SK-N-SH treated with all-trans-retinoic acid at 6 μM for 48 hours (cell line): ENCODE measurements at regions not wholly inside any gene's neighbourhood (a gene's known extent, or its start where the extent isn't known, plus 50 kb on each side); places are given as distances from the start of the nearest gene placed in this dataset.

Source experiments
- BACH2 ChIP-seq: fragments of 250-450 bp; sonication (Bioruptor Pico); IDR thresholded peaks from 2 replicates; pipeline ENCODE4 v1.9.0; 2021; ENCODE audit warnings: mild to moderate bottlenecking, borderline replicate concordance
- CREB5 ChIP-seq: fragments of 250-450 bp; sonication (Bioruptor Pico); IDR thresholded peaks from 2 replicates; pipeline ENCODE4 v1.5.1; 2020; ENCODE audit warnings: low read depth, mild to moderate bottlenecking, moderate library complexity
- CSRNP3 ChIP-seq: fragments of 250-450 bp; sonication (Bioruptor Pico); IDR thresholded peaks from 2 replicates; pipeline ENCODE4 v1.5.1; 2021; ENCODE audit warnings: mild to moderate bottlenecking, moderate library complexity
- ESRRG ChIP-seq: fragments of 250-450 bp; sonication (Bioruptor Pico); IDR thresholded peaks from 2 replicates; pipeline ENCODE4 v1.6.1; 2021; ENCODE audit warnings: mild to moderate bottlenecking
- ISL1 ChIP-seq: fragments of 250-450 bp; sonication (Bioruptor Pico); IDR thresholded peaks from 2 replicates; pipeline ENCODE4 v2.1.2; 2022; ENCODE audit warnings: mild to moderate bottlenecking, moderate library complexity
- PATZ1 ChIP-seq: fragments of 250-450 bp; sonication (Bioruptor Pico); IDR thresholded peaks from 2 replicates; pipeline ENCODE4 v1.8.0; 2020; ENCODE audit warnings: mild to moderate bottlenecking, moderate library complexity, borderline replicate concordance
- POU6F1 ChIP-seq: fragments of 250-450 bp; sonication (Bioruptor Pico); IDR thresholded peaks from 2 replicates; pipeline ENCODE4 v1.8.0; 2021; ENCODE audit warnings: low read depth, mild to moderate bottlenecking, moderate library complexity, borderline replicate concordance
- TSHZ2 ChIP-seq: fragments of 250-450 bp; sonication (Bioruptor Pico); IDR thresholded peaks from 2 replicates; pipeline ENCODE4 v1.5.0; 2020; ENCODE audit warnings: mild to moderate bottlenecking, moderate library complexity
- ZC3H10 ChIP-seq: fragments of 250-450 bp; sonication (Bioruptor Pico); IDR thresholded peaks from 2 replicates; pipeline ENCODE4 v1.5.1; 2021; ENCODE audit warnings: mild to moderate bottlenecking, moderate library complexity
- ZFP30 ChIP-seq: fragments of 450-650 bp; formaldehyde crosslinking; IDR thresholded peaks from 2 replicates; pipeline ENCODE4 v1.5.0; 2022; ENCODE audit warnings: mild to moderate bottlenecking, moderate library complexity
- ZNF565 ChIP-seq: fragments of 450-650 bp; formaldehyde crosslinking; conservative IDR thresholded peaks from 2 replicates; pipeline ENCODE4 v1.5.0; 2020; ENCODE audit warnings: low read depth, mild to moderate bottlenecking, moderate library complexity
- ZNF8 ChIP-seq: fragments of 450-650 bp; formaldehyde crosslinking; IDR thresholded peaks from 2 replicates; pipeline ENCODE4 v1.5.0; 2020; ENCODE audit warnings: mild to moderate bottlenecking, moderate library complexity

- TF ChIP-seq PATZ1 (CRISPR knock-in tag) (no peak), ISL1 (CRISPR knock-in tag) (no peak), ZC3H10 (no peak), ZNF8 (CRISPR knock-in tag) (no peak), ZFP30 (CRISPR knock-in tag) (no peak), BACH2 (CRISPR knock-in tag) (no peak), ESRRG (CRISPR knock-in tag) (no peak), TSHZ2 (CRISPR knock-in tag) (no peak), ZNF565 (CRISPR knock-in tag) (no peak), CSRNP3 (CRISPR knock-in tag) (no peak), CREB5 (no peak), POU6F1 (CRISPR knock-in tag) (no peak)
Observed at GRCh38 chr1:81187635-81188034, 613.1 kb upstream of the ADGRL2 start.
